ENCODE measurements at regions not wholly inside any gene's neighbourhood (a gene's known extent, or its start where the extent isn't known, plus 50 kb on each side); places are given as distances from the start of the nearest gene placed in this dataset.
A peak's percentile ranks its signal among the peaks of the same experiment; 100 is the strongest.

- ChIA-PET CTCF (interaction anchor here (0.7 to 17.5 kb wide), 24 partner anchors 9 to 1302 kb away, joined by 3 to 185 read pairs (median 10); no protein-coding TSS in a partner anchor), POLR2A (no interaction called here)
- FAIRE-seq (no peak), DNase-seq (ENCODE audit: low read depth in 1 of 2, low spot score in 1 of 2) (no peak), ATAC-seq (no peak)
- TF ChIP-seq HDAC2 (IDR thresholded peaks at IDR 0.05): no peak
- no peak for TF ChIP-seq PHF8 (IDR thresholded peaks at IDR 0.05; ENCODE audit: borderline replicate concordance, low read depth)
- TF ChIP-seq MYC (IDR thresholded peaks at IDR 0.05; ENCODE audit: borderline replicate concordance, low read length): no peak
- TF ChIP-seq KDM1A (IDR thresholded peaks at IDR 0.05; ENCODE audit: low read depth): no peak
- TF ChIP-seq FOXS1 (CRISPR knock-in tag; IDR thresholded peaks at IDR 0.05): no peak
- no peak for TF ChIP-seq KDM5A (IDR thresholded peaks at IDR 0.05)
- TF ChIP-seq HOXA7 (CRISPR knock-in tag; IDR thresholded peaks at IDR 0.05): no peak
- TF ChIP-seq ZSCAN20 (CRISPR knock-in tag; IDR thresholded peaks at IDR 0.05): no peak
- TF ChIP-seq RAD21 (conservative IDR thresholded peaks at IDR 0.05 in 1 of 2, IDR thresholded peaks at IDR 0.05 in 1 of 2): no peak
- TF ChIP-seq JUNB (IDR thresholded peaks at IDR 0.05): no peak
- TF ChIP-seq NPAS2 (CRISPR knock-in tag; IDR thresholded peaks at IDR 0.05; ENCODE audit: borderline replicate concordance): no peak
- TF ChIP-seq ATOH8 (CRISPR knock-in tag; IDR thresholded peaks at IDR 0.05; ENCODE audit: low read depth): no peak
- TF ChIP-seq CBX8 (IDR thresholded peaks at IDR 0.05): no peak
- no peak for TF ChIP-seq MAX (IDR thresholded peaks at IDR 0.05)
- TF ChIP-seq USF2 (IDR thresholded peaks at IDR 0.05): no peak
- H3K27ac ChIP-seq: no peak overlapping the region
- H3K9me3 ChIP-seq: no peaks in the 10 kb centered on the region
- no peak overlapping the region for H3K4me3 ChIP-seq
- H3K4me2 ChIP-seq: no peak overlapping the region
- 29% methylated on average over 8 of the region's 8 CpGs for WGBS (ENCODE audit: missing lambda C conversion rate)
- H3K4me1 ChIP-seq: peaks cover under 1% of the 10 kb centered on the region; the same call in 1 of the 3 replicates
These were observed 221.0 kb upstream of the IGF1R start for GRCh38 chr15:98427321-98427720.

- 0 out of 3 replicates have a peak, but pooled peaks cover 2% of the 10 kb centered on the region for H3K9me3 ChIP-seq
- no peaks in the 10 kb centered on the region for H3K4me1 ChIP-seq
- CTCF ChIA-PET: interaction anchor here (0.6 to 17.5 kb wide), 59 partner anchors 8 to 925 kb away, joined by 3 to 185 read pairs (median 4); partner anchors contain the start of gene SYNM
- FAIRE-seq (no peak), ATAC-seq (peak; percentile 79 to 93), DNase-seq (ENCODE audit: low read depth in 1 of 2, low spot score in 1 of 2) (peak; percentile 76 to 85)
- TF ChIP-seq ESRRA (IDR thresholded peaks at IDR 0.05; ENCODE audit: borderline replicate concordance, low read length): no peak
- TF ChIP-seq CBX8 (IDR thresholded peaks at IDR 0.05): no peak
- peak; percentile 69 to 83 for TF ChIP-seq RAD21 (conservative IDR thresholded peaks at IDR 0.05 in 1 of 2, IDR thresholded peaks at IDR 0.05 in 1 of 2)
- TF ChIP-seq HOXB13 (CRISPR knock-in tag; IDR thresholded peaks at IDR 0.05; ENCODE audit: low read depth): no peak
- no peak for TF ChIP-seq FOSL2 (IDR thresholded peaks at IDR 0.05)
- TF ChIP-seq FOSL2 (CRISPR knock-in tag; IDR thresholded peaks at IDR 0.05): no peak
- no peak for TF ChIP-seq FOSB (CRISPR knock-in tag; IDR thresholded peaks at IDR 0.05)
- TF ChIP-seq MAX (IDR thresholded peaks at IDR 0.05): peak; percentile 25; the same call in 1 of the 2 replicates
- TF ChIP-seq EHF (CRISPR knock-in tag; IDR thresholded peaks at IDR 0.05): no peak
- peak; percentile 94 for TF ChIP-seq CTCF (IDR thresholded peaks at IDR 0.05)
- TF ChIP-seq JUN (IDR thresholded peaks at IDR 0.05): no peak
- no peak for TF ChIP-seq NR3C1 (IDR thresholded peaks at IDR 0.05)
- TF ChIP-seq SMC3 (IDR thresholded peaks at IDR 0.05): peak; percentile 59
- TF ChIP-seq E2F6 (IDR thresholded peaks at IDR 0.05; ENCODE audit: borderline replicate concordance, low read depth): peak; percentile 72; the same call in 1 of the 2 replicates
- TF ChIP-seq HOXB5 (CRISPR knock-in tag; IDR thresholded peaks at IDR 0.05): 0 out of 2 replicates have a peak, but pooled peaks have one; percentile 21
- peak overlapping the region; percentile 31 to 56; a peak in 4 of 6 replicates for H3K27ac ChIP-seq
- 3% methylated on average over 34 of the region's 49 CpGs for WGBS (ENCODE audit: missing lambda C conversion rate)
- H3K4me2 ChIP-seq: peak overlapping the region; percentile 85
- POLR2A ChIA-PET: interaction anchor here (1.1 kb wide), 1 partner anchor 823 kb away, joined by 5 read pairs; the partner anchor contains the start of gene LRRC28
- peak overlapping the region; percentile 39 for H3K4me3 ChIP-seq
These were observed 219.9 kb upstream of the IGF1R start for GRCh38 chr15:98428253-98428989.

Measured in A549 (cell line).